Testis (tissue), 2 donors: ENCODE measurements at regions not wholly inside any gene's neighbourhood (a gene's known extent, or its start where the extent isn't known, plus 50 kb on each side); places are given as distances from the start of the nearest gene placed in this dataset.

Experiments used
- DNase-seq: peaks from one replicate; pipeline ENCODE4 v3.0.0-alpha.2; 2019
- H3K27ac ChIP-seq, 2 donors: fragments of 200-600 bp; sonication (generic); one replicate each; pipeline ENCODE4 v1.5.1; 2019
- H3K27me3 ChIP-seq: fragments of 200-600 bp; sonication (generic); one replicate; pipeline ENCODE4 v1.5.1; 2019
- H3K36me3 ChIP-seq: fragments of 200-600 bp; sonication (generic); one replicate; pipeline ENCODE4 v1.5.1; 2017; ENCODE audit warnings: low read depth; ENCODE audit errors: missing control alignments
- H3K4me1 ChIP-seq: fragments of 200-600 bp; sonication (generic); one replicate; pipeline ENCODE4 v1.5.1; 2019
- H3K4me3 ChIP-seq, 2 donors: fragments of 200-600 bp; sonication (generic); one replicate each; pipeline ENCODE4 v1.5.1; 2017 to 2019
- H3K9me3 ChIP-seq: fragments of 200-600 bp; sonication (generic); one replicate; pipeline ENCODE4 v1.5.1; 2017
- CTCF ChIP-seq, 3 experiments: fragments of 450-650 bp in 2 of 3; fragments of 200-600 bp in 1 of 3; sonication (generic) in 1 of 3; IDR thresholded peaks; one replicate each; pipeline ENCODE4 v1.5.1; 2016 to 2019; ENCODE audit warnings: antibody characterized with exemption in 3 of 3, mild to moderate bottlenecking in 2 of 3, moderate library complexity in 1 of 3
- POLR2A ChIP-seq: fragments of 450-650 bp; IDR thresholded peaks from one replicate; pipeline ENCODE4 v1.6.1; 2017; ENCODE audit warnings: antibody characterized with exemption, mild to moderate bottlenecking, moderate library complexity
- WGBS, 2 donors: methylation state at CpG; one replicate each; pipeline ENCODE4 v1.1.5; 2018; 5-methylcytosine and 5-hydroxymethylcytosine counted together
- intact Hi-C: fragments of 100-400 bp; cut with DNase I; formaldehyde crosslinking; loops from one replicate; pipeline ENCODE4 v1.15.1; 2023; ENCODE audit warnings: low total_unique reads

- H3K27ac ChIP-seq: no peak overlapping the region
- no peaks in the 10 kb centered on the region for H3K9me3 ChIP-seq
- H3K4me1 ChIP-seq: no peaks in the 10 kb centered on the region
- peak; percentile 28 for DNase-seq
- no peak overlapping the region for H3K4me3 ChIP-seq
- H3K36me3 ChIP-seq: no peaks in the 10 kb centered on the region
- no peaks in the 10 kb centered on the region for H3K27me3 ChIP-seq
- 75 to 87% methylated on average over 4 of the region's 4 CpGs for WGBS, 2 donors
- peak in 2 of 3 experiments; percentile 9 to 32 for TF ChIP-seq CTCF (IDR thresholded peaks at IDR 0.05)
- no peak for TF ChIP-seq POLR2A
- intact Hi-C loops: no loop called here
Observed at GRCh38 chr16:27642756-27643155, 92.8 kb downstream of the KATNIP start.

- TF ChIP-seq POLR2A: no peak
- no peak for TF ChIP-seq CTCF (IDR thresholded peaks at IDR 0.05)
- 83 to 86% methylated on average over 8 of the region's 8 CpGs for WGBS, 2 donors
- no peaks in the 10 kb centered on the region for H3K36me3 ChIP-seq
- DNase-seq: no peak
- no peak overlapping the region for H3K27ac ChIP-seq
- no peaks in the 10 kb centered on the region for H3K4me1 ChIP-seq
- no peak overlapping the region for H3K4me3 ChIP-seq
- no peaks in the 10 kb centered on the region for H3K27me3 ChIP-seq
- no peaks in the 10 kb centered on the region for H3K9me3 ChIP-seq
- intact Hi-C loops: no loop called here
Observed at GRCh38 chr16:27644165-27644564, 94.2 kb downstream of the KATNIP start.

DNA sequence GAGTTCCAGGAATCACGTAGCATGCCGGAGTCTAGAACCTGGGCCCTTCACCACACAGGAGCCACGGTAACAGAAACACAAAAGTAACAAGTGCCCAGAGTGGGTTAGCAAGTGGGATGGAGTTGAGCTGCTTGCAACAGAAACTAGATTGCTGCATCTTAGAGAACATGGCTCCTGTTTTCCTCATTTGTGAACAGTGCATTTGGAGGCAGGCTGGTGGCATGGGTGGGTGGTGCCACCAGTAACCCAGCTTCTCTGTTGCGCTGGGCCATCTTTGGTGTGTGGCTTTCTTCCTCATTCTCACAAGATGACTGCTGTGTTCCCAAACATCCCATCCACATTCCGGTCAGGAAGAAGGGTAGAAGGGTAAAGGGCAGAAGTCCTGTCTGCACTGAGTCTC is 95.5 kb downstream of the KATNIP start:
- no peaks in the 10 kb centered on the region for H3K36me3 ChIP-seq
- no peak overlapping the region for H3K4me3 ChIP-seq
- H3K4me1 ChIP-seq: peaks cover 6% of the 10 kb centered on the region
- WGBS, 2 donors: 98 to 99% methylated on average over 5 of the region's 5 CpGs
- DNase-seq: no peak
- no peaks in the 10 kb centered on the region for H3K9me3 ChIP-seq
- no peaks in the 10 kb centered on the region for H3K27me3 ChIP-seq
- TF ChIP-seq POLR2A: no peak
- TF ChIP-seq CTCF (IDR thresholded peaks at IDR 0.05): no peak
- intact Hi-C loops: no loop called here
- no peak overlapping the region for H3K27ac ChIP-seq

DNA sequence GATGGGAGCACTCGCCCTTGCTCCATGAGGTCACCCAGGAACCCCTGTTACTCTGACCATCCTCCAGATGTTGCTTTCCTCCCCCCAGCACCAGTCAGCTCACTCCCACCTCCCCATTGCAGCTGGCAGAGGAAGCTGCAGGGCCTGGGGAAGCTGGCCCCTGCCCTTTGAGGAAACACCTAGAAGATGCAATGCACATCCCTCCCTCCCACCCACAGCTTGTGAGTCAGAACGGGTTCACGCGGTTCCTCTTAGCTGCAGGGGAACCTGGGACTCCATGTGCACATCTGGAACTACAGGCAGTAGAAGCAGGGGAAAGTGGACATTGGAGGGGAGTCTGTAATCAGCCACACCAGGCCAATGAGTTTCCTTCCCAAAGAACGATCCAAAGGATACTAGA is 96.9 kb downstream of the KATNIP start:
- intact Hi-C loops: no loop called here
- Histone ChIP-seq H3K36me3 (no peaks in the 10 kb centered on the region), H3K27ac (no peak overlapping the region), H3K4me1 (peaks cover 12% of the 10 kb centered on the region), H3K4me3 (no peak overlapping the region), H3K9me3 (no peaks in the 10 kb centered on the region), H3K27me3 (no peaks in the 10 kb centered on the region)
- no peak for DNase-seq
- WGBS, 2 donors: 59 to 68% methylated on average over 4 to 5 of the region's 5 CpGs
- no peak for TF ChIP-seq CTCF (IDR thresholded peaks at IDR 0.05)
- TF ChIP-seq POLR2A: no peak

GRCh38 chr16:27649021-27649420 is 99.1 kb downstream of the KATNIP start:
- H3K4me3 ChIP-seq: no peak overlapping the region
- peaks cover 12% of the 10 kb centered on the region for H3K4me1 ChIP-seq
- 94% methylated on average over 7 of the region's 7 CpGs for WGBS, 2 donors
- no peaks in the 10 kb centered on the region for H3K9me3 ChIP-seq
- H3K27me3 ChIP-seq: no peaks in the 10 kb centered on the region
- no peak for DNase-seq
- TF ChIP-seq POLR2A: no peak
- no peak for TF ChIP-seq CTCF (IDR thresholded peaks at IDR 0.05)
- no peaks in the 10 kb centered on the region for H3K36me3 ChIP-seq
- intact Hi-C loops: no loop called here
- H3K27ac ChIP-seq: no peak overlapping the region
